ENCODE measurements at regions not wholly inside any gene's neighbourhood (a gene's known extent, or its start where the extent isn't known, plus 50 kb on each side); places are given as distances from the start of the nearest gene placed in this dataset.

GRCh38 chr10:106182542-106182941 is 982.0 kb downstream of the SORCS1 start:
- Mint-ChIP-seq H3K27me3 (ENCODE audit: low read depth) (no peaks in the 10 kb centered on the region), H3K4me3 (no peak overlapping the region), H3K36me3 (no peaks in the 10 kb centered on the region), H3K9me3 (no peaks in the 10 kb centered on the region), H3K27ac (no peak overlapping the region), H3K4me1 (no peaks in the 10 kb centered on the region)
- no peak for DNase-seq (ENCODE audit: low spot score)
- no peak for TF ChIP-seq GTF2I (CRISPR knock-in tag; conservative IDR thresholded peaks at IDR 0.05)
- POLR2A ChIA-PET, result no interaction called here
- CTCF ChIA-PET, result interaction anchor here (0.6 to 1.3 kb wide), 3 partner anchors 208 to 314 kb away, joined by 3 read pairs; no protein-coding TSS in a partner anchor
- no peak; the same call in 1 of the 2 replicates for ATAC-seq

- ChIA-PET CTCF (interaction anchor here (1.3 kb wide), 1 partner anchor 233 kb away, joined by 3 read pairs; no protein-coding TSS in a partner anchor), POLR2A (no interaction called here)
- no peak for DNase-seq (ENCODE audit: low spot score)
- no peaks in the 10 kb centered on the region for H3K27me3 Mint-ChIP-seq (ENCODE audit: low read depth)
- H3K9me3 Mint-ChIP-seq, result no peaks in the 10 kb centered on the region
- no peak overlapping the region for H3K27ac Mint-ChIP-seq
- no peaks in the 10 kb centered on the region for H3K4me1 Mint-ChIP-seq
- no peak overlapping the region for H3K4me3 Mint-ChIP-seq
- H3K36me3 Mint-ChIP-seq, result no peaks in the 10 kb centered on the region
- ATAC-seq, result no peak
- TF ChIP-seq JUN (CRISPR knock-in tag; IDR thresholded peaks at IDR 0.05), result no peak
- TF ChIP-seq SMAD4 (CRISPR knock-in tag; IDR thresholded peaks at IDR 0.05), result no peak
- TF ChIP-seq TP53 (CRISPR knock-in tag; IDR thresholded peaks at IDR 0.05), result no peak
- no peak for TF ChIP-seq USF2 (CRISPR knock-in tag; IDR thresholded peaks at IDR 0.05)
- no peak for TF ChIP-seq ATF2 (CRISPR knock-in tag; IDR thresholded peaks at IDR 0.05; ENCODE audit: borderline replicate concordance, low read depth)
- TF ChIP-seq ZNF671 (CRISPR knock-in tag; IDR thresholded peaks at IDR 0.05), result no peak
- no peak for TF ChIP-seq FOXP1 (CRISPR knock-in tag; IDR thresholded peaks at IDR 0.05; ENCODE audit: borderline replicate concordance)
- no peak for TF ChIP-seq FOXJ3 (CRISPR knock-in tag; IDR thresholded peaks at IDR 0.05; ENCODE audit: borderline replicate concordance)
- TF ChIP-seq ZNF532 (CRISPR knock-in tag; IDR thresholded peaks at IDR 0.05; ENCODE audit: borderline replicate concordance), result no peak
- TF ChIP-seq MYBL2 (CRISPR knock-in tag; IDR thresholded peaks at IDR 0.05), result no peak
- no peak for TF ChIP-seq EMX1 (CRISPR knock-in tag; IDR thresholded peaks at IDR 0.05)
- no peak for TF ChIP-seq PREB (CRISPR knock-in tag; IDR thresholded peaks at IDR 0.05; ENCODE audit: borderline replicate concordance)
- no peak for TF ChIP-seq NR3C1 (CRISPR knock-in tag; conservative IDR thresholded peaks at IDR 0.05; ENCODE audit: low read depth)
- no peak for TF ChIP-seq ARID4B (CRISPR knock-in tag; IDR thresholded peaks at IDR 0.05; ENCODE audit: borderline replicate concordance)
- TF ChIP-seq TCF7 (CRISPR knock-in tag; IDR thresholded peaks at IDR 0.05; ENCODE audit: low read depth), result no peak
- TF ChIP-seq ZNF423 (CRISPR knock-in tag; IDR thresholded peaks at IDR 0.05), result no peak
- TF ChIP-seq MAX (CRISPR knock-in tag; IDR thresholded peaks at IDR 0.05), result no peak
- TF ChIP-seq FOXK1 (CRISPR knock-in tag; IDR thresholded peaks at IDR 0.05), result no peak
Observed at GRCh38 chr10:106181501-106181900, 983.0 kb downstream of the SORCS1 start.
